DND-41 (cell line): ENCODE measurements at regions not wholly inside any gene's neighbourhood (a gene's known extent, or its start where the extent isn't known, plus 50 kb on each side); places are given as distances from the start of the nearest gene placed in this dataset.

Experiments used
- EZH2 ChIP-seq: IDR thresholded peaks from 3 replicates; pipeline ENCODE4 v1.6.1; 2012; ENCODE audit warnings: borderline replicate concordance, low read depth, mild to moderate bottlenecking, moderate library complexity, low read length, inconsistent platforms; ENCODE audit not compliant: severe bottlenecking
- TF ChIP-seq, protein P1 (sequence below): IDR thresholded peaks from 2 replicates; pipeline ENCODE4 v1.5.1; 2012; ENCODE audit warnings: borderline replicate concordance, low read length, moderate library complexity, mild to moderate bottlenecking; ENCODE audit not compliant: poor library complexity, severe bottlenecking; ENCODE audit errors: extremely low read depth

- TF ChIP-seq, protein P1, sequence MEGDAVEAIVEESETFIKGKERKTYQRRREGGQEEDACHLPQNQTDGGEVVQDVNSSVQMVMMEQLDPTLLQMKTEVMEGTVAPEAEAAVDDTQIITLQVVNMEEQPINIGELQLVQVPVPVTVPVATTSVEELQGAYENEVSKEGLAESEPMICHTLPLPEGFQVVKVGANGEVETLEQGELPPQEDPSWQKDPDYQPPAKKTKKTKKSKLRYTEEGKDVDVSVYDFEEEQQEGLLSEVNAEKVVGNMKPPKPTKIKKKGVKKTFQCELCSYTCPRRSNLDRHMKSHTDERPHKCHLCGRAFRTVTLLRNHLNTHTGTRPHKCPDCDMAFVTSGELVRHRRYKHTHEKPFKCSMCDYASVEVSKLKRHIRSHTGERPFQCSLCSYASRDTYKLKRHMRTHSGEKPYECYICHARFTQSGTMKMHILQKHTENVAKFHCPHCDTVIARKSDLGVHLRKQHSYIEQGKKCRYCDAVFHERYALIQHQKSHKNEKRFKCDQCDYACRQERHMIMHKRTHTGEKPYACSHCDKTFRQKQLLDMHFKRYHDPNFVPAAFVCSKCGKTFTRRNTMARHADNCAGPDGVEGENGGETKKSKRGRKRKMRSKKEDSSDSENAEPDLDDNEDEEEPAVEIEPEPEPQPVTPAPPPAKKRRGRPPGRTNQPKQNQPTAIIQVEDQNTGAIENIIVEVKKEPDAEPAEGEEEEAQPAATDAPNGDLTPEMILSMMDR, result no peak
- no peak for TF ChIP-seq EZH2
These were observed 299.8 kb upstream of the PRKD1 start for GRCh38 chr14:30227436-30227835.
